ENCODE measurements at regions not wholly inside any gene's neighbourhood (a gene's known extent, or its start where the extent isn't known, plus 50 kb on each side); places are given as distances from the start of the nearest gene placed in this dataset.

DNA sequence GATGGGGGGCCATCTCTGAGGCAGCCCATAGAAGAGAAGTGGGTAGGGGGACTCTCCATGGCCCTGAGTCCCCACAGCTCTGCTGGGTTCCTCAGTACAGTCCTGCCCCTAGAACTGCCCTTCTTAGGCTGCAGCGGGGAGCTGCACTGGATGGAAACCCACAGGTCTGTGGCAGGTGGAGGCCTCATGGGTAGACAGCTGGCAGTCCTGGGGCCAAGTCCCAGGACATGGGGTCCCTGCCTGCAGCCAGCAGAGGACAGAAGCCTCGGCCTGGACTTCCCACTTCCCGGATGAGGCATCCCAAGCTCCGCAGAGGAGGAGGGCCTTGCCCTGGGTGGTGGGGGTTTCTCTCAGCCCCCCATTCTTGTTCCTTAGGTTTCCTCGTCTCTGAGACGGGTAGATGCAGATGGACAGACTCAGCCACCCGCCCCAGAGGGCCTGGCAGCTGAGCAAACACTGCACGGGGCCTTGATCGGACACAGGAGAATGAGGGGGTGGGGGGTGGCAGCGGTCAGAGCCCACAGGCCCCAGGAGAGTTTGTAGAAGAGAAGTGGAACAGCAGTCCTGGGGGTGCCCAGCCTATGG is 153.8 kb downstream of the C9orf50 start:
- TF ChIP-seq, protein P1, sequence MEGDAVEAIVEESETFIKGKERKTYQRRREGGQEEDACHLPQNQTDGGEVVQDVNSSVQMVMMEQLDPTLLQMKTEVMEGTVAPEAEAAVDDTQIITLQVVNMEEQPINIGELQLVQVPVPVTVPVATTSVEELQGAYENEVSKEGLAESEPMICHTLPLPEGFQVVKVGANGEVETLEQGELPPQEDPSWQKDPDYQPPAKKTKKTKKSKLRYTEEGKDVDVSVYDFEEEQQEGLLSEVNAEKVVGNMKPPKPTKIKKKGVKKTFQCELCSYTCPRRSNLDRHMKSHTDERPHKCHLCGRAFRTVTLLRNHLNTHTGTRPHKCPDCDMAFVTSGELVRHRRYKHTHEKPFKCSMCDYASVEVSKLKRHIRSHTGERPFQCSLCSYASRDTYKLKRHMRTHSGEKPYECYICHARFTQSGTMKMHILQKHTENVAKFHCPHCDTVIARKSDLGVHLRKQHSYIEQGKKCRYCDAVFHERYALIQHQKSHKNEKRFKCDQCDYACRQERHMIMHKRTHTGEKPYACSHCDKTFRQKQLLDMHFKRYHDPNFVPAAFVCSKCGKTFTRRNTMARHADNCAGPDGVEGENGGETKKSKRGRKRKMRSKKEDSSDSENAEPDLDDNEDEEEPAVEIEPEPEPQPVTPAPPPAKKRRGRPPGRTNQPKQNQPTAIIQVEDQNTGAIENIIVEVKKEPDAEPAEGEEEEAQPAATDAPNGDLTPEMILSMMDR (IDR thresholded peaks at IDR 0.05): no peak
- ATAC-seq: peak; percentile 56 to 77 (median 66)
- H3K4me3 ChIP-seq: no peak overlapping the region
- peaks cover 8 to 11% (median 10%) of the 10 kb centered on the region in 3 donors for H3K4me1 ChIP-seq
- H3K36me3 ChIP-seq: no peaks in the 10 kb centered on the region
- peak; percentile 33 to 77 (median 64) for DNase-seq
- WGBS, 2 donors: 33 to 47% methylated on average over 10 of the region's 10 CpGs
- intact Hi-C loops (cut with DNase I): no loop called here
- no peak for FAIRE-seq
- H3K9me3 ChIP-seq: no peaks in the 10 kb centered on the region
- no peak overlapping the region for H3K27ac ChIP-seq
- H3K27me3 ChIP-seq: no peaks in the 10 kb centered on the region

DNA sequence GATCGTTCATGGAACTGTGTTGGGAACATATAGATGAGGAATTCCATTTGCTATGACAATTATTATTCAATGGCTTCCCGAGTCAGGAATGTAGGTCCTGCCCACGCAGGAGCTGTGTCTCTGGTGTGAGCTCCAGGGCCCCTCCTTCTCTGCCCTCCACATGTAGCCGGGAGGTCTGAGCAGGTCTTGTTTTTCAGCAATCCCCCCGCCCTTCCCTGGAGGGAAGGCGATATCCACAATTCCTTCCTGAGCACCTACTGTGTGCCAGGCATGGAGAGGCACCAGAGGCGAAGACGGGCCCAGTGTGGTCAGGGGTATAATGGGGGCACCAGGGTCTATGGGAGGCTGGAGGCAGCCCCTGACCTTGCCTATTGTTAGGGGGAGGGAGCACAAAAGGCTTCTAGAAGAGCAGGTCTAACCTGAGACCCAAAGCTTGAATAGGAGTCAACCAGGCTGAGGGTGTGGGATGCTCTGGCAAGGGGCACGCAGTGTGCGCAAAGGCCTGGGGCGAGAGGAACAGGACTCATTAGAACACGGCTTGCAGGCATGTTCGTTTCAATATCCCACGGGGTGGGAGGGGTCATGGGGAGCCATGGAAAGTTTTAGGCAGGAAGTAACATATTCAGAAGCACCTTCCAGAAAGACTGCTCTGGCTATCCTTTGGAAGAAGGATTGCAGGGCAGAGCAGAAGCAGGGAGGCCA is 154.9 kb downstream of the C9orf50 start:
- WGBS, 2 donors: 84 to 91% methylated on average over 14 of the region's 14 CpGs
- Histone ChIP-seq H3K36me3 (no peaks in the 10 kb centered on the region), H3K27me3 (no peaks in the 10 kb centered on the region), H3K4me1 (peaks cover 14 to 19% (median 14%) of the 10 kb centered on the region in 3 donors), H3K9me3 (no peaks in the 10 kb centered on the region), H3K4me3 (no peak overlapping the region), H3K27ac (no peak overlapping the region)
- ATAC-seq (no peak), FAIRE-seq (no peak), DNase-seq (no peak)
- TF ChIP-seq, protein P1 (IDR thresholded peaks at IDR 0.05): no peak
- intact Hi-C loops (cut with DNase I): no loop called here

DNA sequence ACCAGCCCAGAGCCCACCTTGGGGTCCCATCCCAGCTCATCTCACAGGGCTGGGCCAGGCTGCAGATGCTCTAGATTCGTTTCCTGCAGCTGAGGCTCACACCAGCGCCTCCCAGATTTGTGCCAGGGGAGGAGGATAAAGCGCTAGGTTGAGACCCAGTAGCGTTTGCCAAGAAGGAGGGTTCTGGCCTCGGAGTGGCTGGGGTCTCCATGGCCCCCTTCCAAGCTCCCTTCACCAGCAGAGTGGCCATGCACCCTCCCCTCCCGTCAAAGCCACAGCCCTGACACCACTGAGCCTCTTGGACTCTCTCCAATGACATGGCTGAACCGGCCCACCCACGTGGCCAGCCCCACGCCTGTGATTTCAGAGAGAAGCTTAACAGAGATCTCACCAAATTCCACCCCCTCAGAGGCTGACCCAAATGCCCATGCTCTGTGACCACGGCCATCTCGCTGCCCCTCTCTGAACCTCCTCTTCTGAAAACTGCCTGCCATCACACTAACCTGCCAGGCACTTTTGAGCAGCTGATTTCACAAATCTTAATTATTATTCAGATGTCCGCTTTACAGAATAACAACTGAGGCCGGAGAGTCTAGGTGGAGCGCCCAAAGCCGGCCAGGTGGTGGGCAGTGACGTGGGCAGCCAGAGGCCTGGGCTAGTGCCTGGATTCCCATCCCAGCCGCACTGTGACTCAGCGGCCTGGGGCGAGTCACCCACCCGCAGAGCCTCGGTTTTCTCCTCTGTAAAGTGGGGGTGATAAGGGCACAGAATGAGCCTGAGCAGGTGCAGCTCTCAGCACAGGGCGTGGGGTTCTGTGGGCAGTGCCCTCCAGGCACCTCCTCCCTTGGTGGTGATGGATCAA is 155.7 kb downstream of the C9orf50 start:
- 74 to 77% methylated on average over 22 of the region's 22 CpGs for WGBS, 2 donors
- Histone ChIP-seq H3K36me3 (no peaks in the 10 kb centered on the region), H3K4me1 (peaks cover 18 to 24% (median 18%) of the 10 kb centered on the region in 3 donors), H3K27me3 (no peaks in the 10 kb centered on the region), H3K27ac (no peak overlapping the region), H3K9me3 (no peaks in the 10 kb centered on the region), H3K4me3 (no peak overlapping the region)
- ATAC-seq: no peak
- TF ChIP-seq, protein P1 (IDR thresholded peaks at IDR 0.05): no peak
- peak in 2 of 6 donors; percentile 29 to 64 for DNase-seq
- no peak for FAIRE-seq
- intact Hi-C loops (cut with DNase I): no loop called here

DNA sequence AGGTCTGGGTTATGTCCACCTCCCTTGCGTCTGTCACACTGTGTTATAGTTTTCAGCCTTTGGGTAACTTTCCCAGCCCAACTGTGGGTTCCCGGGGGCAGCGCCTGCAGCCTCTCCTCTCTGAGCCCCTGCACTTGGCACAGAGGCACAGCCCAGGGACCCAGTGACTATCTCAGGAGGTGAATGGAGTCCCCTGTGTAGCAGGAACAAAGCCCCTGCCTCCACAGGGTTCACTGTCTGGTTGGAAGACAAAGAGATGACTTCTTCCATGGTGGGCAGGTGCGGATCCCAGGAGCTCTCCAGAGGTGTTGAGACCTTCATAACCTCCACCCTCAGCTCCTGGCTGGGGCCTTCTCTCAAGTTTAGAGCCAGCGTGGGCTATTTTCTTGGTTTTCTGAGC is 156.9 kb downstream of the C9orf50 start:
- ATAC-seq (no peak), FAIRE-seq (no peak), DNase-seq (no peak)
- TF ChIP-seq, protein P1 (IDR thresholded peaks at IDR 0.05): no peak
- no peaks in the 10 kb centered on the region for H3K27me3 ChIP-seq
- intact Hi-C loops (cut with DNase I): no loop called here
- no peak overlapping the region for H3K27ac ChIP-seq
- no peaks in the 10 kb centered on the region for H3K9me3 ChIP-seq
- peaks cover 27 to 34% (median 29%) of the 10 kb centered on the region in 3 donors for H3K4me1 ChIP-seq
- 93 to 95% methylated on average over 5 of the region's 5 CpGs for WGBS, 2 donors
- no peaks in the 10 kb centered on the region for H3K36me3 ChIP-seq
- H3K4me3 ChIP-seq: no peak overlapping the region
